ENCODE measurements at regions not wholly inside any gene's neighbourhood (a gene's known extent, or its start where the extent isn't known, plus 50 kb on each side); places are given as distances from the start of the nearest gene placed in this dataset.

- no peak for TF ChIP-seq CTCF (IDR thresholded peaks at IDR 0.05)
- TF ChIP-seq POLR2A (IDR thresholded peaks at IDR 0.05) = no peak
Measured at GRCh38 chr7:91692800-91693199, 187.7 kb downstream of the MTERF1 start.
